ENCODE measurements at regions not wholly inside any gene's neighbourhood (a gene's known extent, or its start where the extent isn't known, plus 50 kb on each side); places are given as distances from the start of the nearest gene placed in this dataset.

DNA sequence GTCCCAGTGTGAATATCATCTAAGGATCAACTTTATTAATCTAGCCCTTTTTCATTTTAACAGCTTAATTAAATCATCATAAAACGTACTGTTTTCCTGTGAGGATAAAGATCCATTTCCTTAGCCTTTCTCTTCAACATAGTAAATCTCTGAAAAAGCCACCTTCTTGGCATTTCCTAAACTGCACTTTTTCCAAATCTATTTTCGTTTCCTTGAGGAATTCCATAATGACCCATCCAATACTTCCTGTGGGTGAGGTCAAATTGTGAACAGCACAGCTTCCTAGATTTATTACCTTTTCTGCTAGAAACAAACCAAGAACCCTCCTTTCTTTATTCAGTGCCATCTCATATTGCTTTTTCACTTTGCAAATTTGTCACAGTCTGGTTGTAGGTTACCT is 129.4 kb upstream of the CNTN4 start:
- Histone ChIP-seq H3K27me3 (ENCODE audit: control insufficient read depth in 1 of 2, insufficient read depth in 2 of 2, low read length in 2 of 2) (no peaks in the 10 kb centered on the region), H3K36me3 (ENCODE audit: insufficient read depth, low read length) (no peaks in the 10 kb centered on the region), H3K27ac (ENCODE audit: low read depth in 1 of 2, low read length in 2 of 2) (no peak overlapping the region), H3K4me1 (ENCODE audit: insufficient read depth, low read length) (no peaks in the 10 kb centered on the region), H3K9me3 (ENCODE audit: control insufficient read depth in 1 of 2, insufficient read depth in 1 of 2, low read length in 2 of 2) (peaks cover 0 to 5% of the 10 kb centered on the region in 2 experiments), H3K4me3 (ENCODE audit: low read length) (no peak overlapping the region)
- ChIA-PET POLR2A (no interaction called here), CTCF (interaction anchor here (1.0 kb wide), 1 partner anchor 8 kb away, joined by 3 read pairs; no protein-coding TSS in a partner anchor)
- no peaks in the 10 kb centered on the region for H3K9me3 Mint-ChIP-seq
- no peak for ATAC-seq (ENCODE audit: poor library complexity)
- no peak overlapping the region for H3K4me3 Mint-ChIP-seq
- DNase-seq = no peak
- H3K4me1 Mint-ChIP-seq (ENCODE audit: low read depth) = no peaks in the 10 kb centered on the region
- H3K36me3 Mint-ChIP-seq (ENCODE audit: low read depth) = no peaks in the 10 kb centered on the region
- intact Hi-C loops (cut with DNase I, micrococcal nuclease) = no loop called here
- H3K27ac Mint-ChIP-seq = no peak overlapping the region
- TF ChIP-seq, protein P1, sequence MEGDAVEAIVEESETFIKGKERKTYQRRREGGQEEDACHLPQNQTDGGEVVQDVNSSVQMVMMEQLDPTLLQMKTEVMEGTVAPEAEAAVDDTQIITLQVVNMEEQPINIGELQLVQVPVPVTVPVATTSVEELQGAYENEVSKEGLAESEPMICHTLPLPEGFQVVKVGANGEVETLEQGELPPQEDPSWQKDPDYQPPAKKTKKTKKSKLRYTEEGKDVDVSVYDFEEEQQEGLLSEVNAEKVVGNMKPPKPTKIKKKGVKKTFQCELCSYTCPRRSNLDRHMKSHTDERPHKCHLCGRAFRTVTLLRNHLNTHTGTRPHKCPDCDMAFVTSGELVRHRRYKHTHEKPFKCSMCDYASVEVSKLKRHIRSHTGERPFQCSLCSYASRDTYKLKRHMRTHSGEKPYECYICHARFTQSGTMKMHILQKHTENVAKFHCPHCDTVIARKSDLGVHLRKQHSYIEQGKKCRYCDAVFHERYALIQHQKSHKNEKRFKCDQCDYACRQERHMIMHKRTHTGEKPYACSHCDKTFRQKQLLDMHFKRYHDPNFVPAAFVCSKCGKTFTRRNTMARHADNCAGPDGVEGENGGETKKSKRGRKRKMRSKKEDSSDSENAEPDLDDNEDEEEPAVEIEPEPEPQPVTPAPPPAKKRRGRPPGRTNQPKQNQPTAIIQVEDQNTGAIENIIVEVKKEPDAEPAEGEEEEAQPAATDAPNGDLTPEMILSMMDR (IDR thresholded peaks at IDR 0.05) = no peak
- no peaks in the 10 kb centered on the region for H3K27me3 Mint-ChIP-seq

- TF ChIP-seq, protein P1 (IDR thresholded peaks at IDR 0.05) = no peak
- CTCF ChIA-PET = no interaction called here
- Mint-ChIP-seq H3K4me3 (no peak overlapping the region), H3K4me1 (ENCODE audit: low read depth) (no peaks in the 10 kb centered on the region), H3K27ac (no peak overlapping the region), H3K36me3 (ENCODE audit: low read depth) (no peaks in the 10 kb centered on the region), H3K27me3 (no peaks in the 10 kb centered on the region), H3K9me3 (peaks cover 5% of the 10 kb centered on the region)
- Histone ChIP-seq H3K27ac (ENCODE audit: low read depth in 1 of 2, low read length in 2 of 2) (no peak overlapping the region), H3K36me3 (ENCODE audit: insufficient read depth, low read length) (no peaks in the 10 kb centered on the region), H3K4me1 (ENCODE audit: insufficient read depth, low read length) (no peaks in the 10 kb centered on the region), H3K9me3 (ENCODE audit: control insufficient read depth in 1 of 2, insufficient read depth in 1 of 2, low read length in 2 of 2) (peaks cover 0 to 5% of the 10 kb centered on the region in 2 experiments), H3K4me3 (ENCODE audit: low read length) (no peak overlapping the region), H3K27me3 (ENCODE audit: control insufficient read depth in 1 of 2, insufficient read depth in 2 of 2, low read length in 2 of 2) (no peaks in the 10 kb centered on the region)
- DNase-seq = no peak
- POLR2A ChIA-PET = no interaction called here
- no peak for ATAC-seq (ENCODE audit: poor library complexity)
- intact Hi-C loops (cut with DNase I, micrococcal nuclease) = no loop called here
Observed at GRCh38 chr3:1971780-1972179, 126.9 kb upstream of the CNTN4 start.

DNA sequence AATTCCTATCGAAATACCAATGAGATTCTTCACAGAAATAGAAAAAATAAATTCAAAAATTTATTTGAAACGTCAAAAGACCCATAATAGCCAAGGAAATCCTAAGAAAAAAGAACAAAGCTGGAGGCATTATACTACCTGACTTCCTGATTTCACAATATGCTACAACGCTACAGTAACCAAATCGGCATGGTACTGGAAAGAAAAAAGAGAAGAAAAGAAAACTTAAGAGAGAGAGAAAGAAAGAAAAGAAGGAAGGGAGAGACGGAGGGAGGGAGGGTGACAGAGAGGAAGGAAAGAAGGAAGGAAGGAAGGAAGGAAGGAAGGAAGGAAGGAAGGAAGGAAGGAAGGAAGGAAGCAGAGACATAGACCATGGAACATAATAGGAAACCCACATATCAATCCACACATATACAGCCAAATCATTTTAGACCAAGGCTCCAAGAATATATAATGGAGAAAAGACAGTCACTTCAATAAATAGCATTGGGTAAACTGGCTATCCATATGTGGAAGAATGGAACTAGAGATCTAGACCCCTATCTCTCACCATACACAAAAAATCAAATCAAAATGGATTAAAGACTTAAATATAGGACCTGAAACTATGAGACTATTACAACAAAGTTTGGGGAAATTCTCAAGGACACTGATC is 118.6 kb upstream of the CNTN4 start:
- ATAC-seq (ENCODE audit: poor library complexity) = no peak
- Histone ChIP-seq H3K36me3 (ENCODE audit: insufficient read depth, low read length) (no peaks in the 10 kb centered on the region), H3K4me3 (ENCODE audit: low read length) (no peak overlapping the region), H3K27me3 (ENCODE audit: control insufficient read depth in 1 of 2, insufficient read depth in 2 of 2, low read length in 2 of 2) (no peaks in the 10 kb centered on the region), H3K4me1 (ENCODE audit: insufficient read depth, low read length) (no peaks in the 10 kb centered on the region), H3K27ac (ENCODE audit: low read depth in 1 of 2, low read length in 2 of 2) (no peak overlapping the region), H3K9me3 (ENCODE audit: control insufficient read depth in 1 of 2, insufficient read depth in 1 of 2, low read length in 2 of 2) (no peaks in the 10 kb centered on the region)
- Mint-ChIP-seq H3K4me3 (no peak overlapping the region), H3K27ac (no peak overlapping the region), H3K36me3 (ENCODE audit: low read depth) (no peaks in the 10 kb centered on the region), H3K27me3 (no peaks in the 10 kb centered on the region), H3K9me3 (peaks cover 8% of the 10 kb centered on the region), H3K4me1 (ENCODE audit: low read depth) (no peaks in the 10 kb centered on the region)
- ChIA-PET POLR2A (no interaction called here), CTCF (no interaction called here)
- intact Hi-C loops (cut with DNase I, micrococcal nuclease) = no loop called here
- TF ChIP-seq, protein P1 (IDR thresholded peaks at IDR 0.05) = no peak
- no peak for DNase-seq

All from CD4-positive, alpha-beta T cell (primary cell).